SK-N-SH (cell line): ENCODE measurements at regions not wholly inside any gene's neighbourhood (a gene's known extent, or its start where the extent isn't known, plus 50 kb on each side); places are given as distances from the start of the nearest gene placed in this dataset.
"Not testable (repeated sequence)": the region's sequence is repeated elsewhere in the genome, so short reads cannot be mapped to it uniquely, and the experiment has no call there.

Experiments used
- POLR2AphosphoS5 ChIP-seq: IDR thresholded peaks from 2 replicates; pipeline ENCODE4 v1.6.1; 2012; ENCODE audit warnings: low read depth, low read length
- SIN3A ChIP-seq: IDR thresholded peaks from 2 replicates; pipeline ENCODE4 v1.6.1; 2012; ENCODE audit warnings: low read depth, mild to moderate bottlenecking, low read length, moderate library complexity, borderline replicate concordance
- TF ChIP-seq, protein P1 (sequence below): IDR thresholded peaks from 2 replicates; pipeline ENCODE4 v1.6.1; 2012; ENCODE audit warnings: mild to moderate bottlenecking, low read depth, low read length, moderate library complexity
- TF ChIP-seq, protein P2 (sequence below): fragments of 150-350 bp; IDR thresholded peaks from 2 replicates; pipeline ENCODE4 v1.6.1; 2016; ENCODE audit warnings: mild to moderate bottlenecking, low read depth, low read length

DNA sequence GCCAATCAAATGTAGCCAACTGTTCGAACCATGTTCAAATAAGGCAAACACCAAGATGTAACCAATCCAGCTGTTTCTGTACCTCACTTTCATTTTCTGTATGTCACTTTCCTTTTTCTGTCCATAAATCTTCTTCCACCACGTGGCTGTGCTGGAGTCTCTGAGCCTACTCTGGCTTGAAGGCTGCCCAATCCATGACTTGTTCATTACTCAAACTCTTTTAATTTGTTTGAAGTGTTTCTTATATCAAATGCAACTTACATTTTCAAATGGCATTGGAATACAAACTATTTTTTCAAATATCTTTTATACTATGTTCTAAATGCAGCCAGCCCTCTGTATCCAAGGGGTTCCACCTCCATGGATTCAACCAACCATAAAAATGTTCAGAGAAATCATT, 245.6 kb upstream of the RFC3 start:
- TF ChIP-seq POLR2AphosphoS5, SIN3A: not testable (repeated sequence)
- TF ChIP-seq, protein P1, sequence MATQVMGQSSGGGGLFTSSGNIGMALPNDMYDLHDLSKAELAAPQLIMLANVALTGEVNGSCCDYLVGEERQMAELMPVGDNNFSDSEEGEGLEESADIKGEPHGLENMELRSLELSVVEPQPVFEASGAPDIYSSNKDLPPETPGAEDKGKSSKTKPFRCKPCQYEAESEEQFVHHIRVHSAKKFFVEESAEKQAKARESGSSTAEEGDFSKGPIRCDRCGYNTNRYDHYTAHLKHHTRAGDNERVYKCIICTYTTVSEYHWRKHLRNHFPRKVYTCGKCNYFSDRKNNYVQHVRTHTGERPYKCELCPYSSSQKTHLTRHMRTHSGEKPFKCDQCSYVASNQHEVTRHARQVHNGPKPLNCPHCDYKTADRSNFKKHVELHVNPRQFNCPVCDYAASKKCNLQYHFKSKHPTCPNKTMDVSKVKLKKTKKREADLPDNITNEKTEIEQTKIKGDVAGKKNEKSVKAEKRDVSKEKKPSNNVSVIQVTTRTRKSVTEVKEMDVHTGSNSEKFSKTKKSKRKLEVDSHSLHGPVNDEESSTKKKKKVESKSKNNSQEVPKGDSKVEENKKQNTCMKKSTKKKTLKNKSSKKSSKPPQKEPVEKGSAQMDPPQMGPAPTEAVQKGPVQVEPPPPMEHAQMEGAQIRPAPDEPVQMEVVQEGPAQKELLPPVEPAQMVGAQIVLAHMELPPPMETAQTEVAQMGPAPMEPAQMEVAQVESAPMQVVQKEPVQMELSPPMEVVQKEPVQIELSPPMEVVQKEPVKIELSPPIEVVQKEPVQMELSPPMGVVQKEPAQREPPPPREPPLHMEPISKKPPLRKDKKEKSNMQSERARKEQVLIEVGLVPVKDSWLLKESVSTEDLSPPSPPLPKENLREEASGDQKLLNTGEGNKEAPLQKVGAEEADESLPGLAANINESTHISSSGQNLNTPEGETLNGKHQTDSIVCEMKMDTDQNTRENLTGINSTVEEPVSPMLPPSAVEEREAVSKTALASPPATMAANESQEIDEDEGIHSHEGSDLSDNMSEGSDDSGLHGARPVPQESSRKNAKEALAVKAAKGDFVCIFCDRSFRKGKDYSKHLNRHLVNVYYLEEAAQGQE: not testable (repeated sequence)
- TF ChIP-seq, protein P2, sequence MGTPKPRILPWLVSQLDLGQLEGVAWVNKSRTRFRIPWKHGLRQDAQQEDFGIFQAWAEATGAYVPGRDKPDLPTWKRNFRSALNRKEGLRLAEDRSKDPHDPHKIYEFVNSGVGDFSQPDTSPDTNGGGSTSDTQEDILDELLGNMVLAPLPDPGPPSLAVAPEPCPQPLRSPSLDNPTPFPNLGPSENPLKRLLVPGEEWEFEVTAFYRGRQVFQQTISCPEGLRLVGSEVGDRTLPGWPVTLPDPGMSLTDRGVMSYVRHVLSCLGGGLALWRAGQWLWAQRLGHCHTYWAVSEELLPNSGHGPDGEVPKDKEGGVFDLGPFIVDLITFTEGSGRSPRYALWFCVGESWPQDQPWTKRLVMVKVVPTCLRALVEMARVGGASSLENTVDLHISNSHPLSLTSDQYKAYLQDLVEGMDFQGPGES: not testable (repeated sequence)
